ENCODE measurements at regions not wholly inside any gene's neighbourhood (a gene's known extent, or its start where the extent isn't known, plus 50 kb on each side); places are given as distances from the start of the nearest gene placed in this dataset.

DNA sequence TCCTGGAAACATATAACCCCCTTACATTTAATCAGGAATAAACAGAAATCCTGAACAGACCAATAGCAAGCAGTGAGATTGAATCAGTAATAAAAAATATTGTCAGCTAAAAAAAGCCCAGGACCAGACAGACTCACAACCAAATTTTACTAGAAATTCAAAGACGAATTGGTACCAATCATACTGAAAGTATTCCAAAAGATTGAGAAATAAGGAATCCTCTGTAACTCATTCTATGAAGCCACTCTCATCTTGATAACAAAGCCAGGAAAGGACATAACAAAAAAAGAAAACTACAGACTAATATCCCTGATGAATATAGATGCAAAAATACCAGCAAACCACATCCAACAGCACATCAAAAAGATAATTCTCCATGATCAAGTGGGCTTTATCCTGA lies 714.0 kb downstream of the SEMA5A start:
- TF ChIP-seq POLR2A (IDR thresholded peaks at IDR 0.05; ENCODE audit: low read length) = no peak
- TF ChIP-seq GATA1 (IDR thresholded peaks at IDR 0.05; ENCODE audit: low read depth, low read length) = no peak
